H1 (cell line): ENCODE measurements at regions not wholly inside any gene's neighbourhood (a gene's known extent, or its start where the extent isn't known, plus 50 kb on each side); places are given as distances from the start of the nearest gene placed in this dataset.

Experiments used
- CTCF ChIA-PET: fragments of 300-600 bp; sonication (Branson Sonifier 250); formaldehyde crosslinking; loops from one replicate; lab custom pipeline; 2021; ENCODE audit not compliant: partially characterized antibody; lab: Charles Lee
- POLR2A ChIA-PET: fragments of 300-600 bp; sonication (Branson Sonifier 250); formaldehyde crosslinking; loops from one replicate; lab custom pipeline; 2021; ENCODE audit warnings: inconsistent platforms; ENCODE audit not compliant: partially characterized antibody; lab: Charles Lee
- DNase-seq, 2 experiments: peaks; one replicate each; pipeline versions ENCODE4 v3.0.0 to v3.0.0-alpha.2; 2010 to 2022; ENCODE audit warnings: low spot score in 2 of 2, low read depth in 1 of 2, mixed read lengths in 1 of 2
- FAIRE-seq: peaks from 2 replicates; lab custom pipeline; 2011; peaks lifted over from hg19 to GRCh38; lab: Jason Lieb, UNC
- H2AFZ ChIP-seq: 2 replicates; pipeline ENCODE4 v1.8.1; 2012; ENCODE audit warnings: low read length, inconsistent platforms
- H2AK5ac ChIP-seq: 2 replicates; pipeline ENCODE4 v1.6.1; 2013; ENCODE audit warnings: low read depth, low read length
- H2BK120ac ChIP-seq: replicated peaks from 2 replicates; pipeline ENCODE3; 2013; ENCODE audit warnings: low read depth, low read length, inconsistent platforms
- H2BK12ac ChIP-seq: 2 replicates; pipeline ENCODE4 v1.6.1; 2013; ENCODE audit warnings: low read depth, low read length
- H2BK15ac ChIP-seq: 2 replicates; pipeline ENCODE4 v1.6.1; 2013; ENCODE audit warnings: low read length
- H2BK20ac ChIP-seq: 2 replicates; pipeline ENCODE4 v1.6.1; 2013; ENCODE audit warnings: low read length
- H2BK5ac ChIP-seq: 2 replicates; pipeline ENCODE4 v1.6.1; 2013; ENCODE audit warnings: low read depth, low read length
- H3K14ac ChIP-seq: 2 replicates; pipeline ENCODE4 v1.6.1; 2013; ENCODE audit warnings: inconsistent platforms; ENCODE audit not compliant: insufficient read length
- H3K18ac ChIP-seq: 2 replicates; pipeline ENCODE4 v1.6.1; 2013; ENCODE audit warnings: low read length; ENCODE audit errors: extremely low read depth
- H3K23ac ChIP-seq: 2 replicates; pipeline ENCODE4 v1.6.1; 2013; ENCODE audit warnings: inconsistent platforms; ENCODE audit not compliant: insufficient read length
- H3K23me2 ChIP-seq: 2 replicates; pipeline ENCODE4 v1.6.1; 2013; ENCODE audit warnings: low read depth, low read length
- H3K27ac ChIP-seq: 2 replicates; pipeline ENCODE4 v1.6.1; 2011; ENCODE audit warnings: low read depth, low read length, inconsistent platforms
- H3K27me3 ChIP-seq, 4 experiments: replicated peaks in 1 of 4; 1 replicate in 1 of 4; 2 replicates in 3 of 4; pipeline versions ENCODE4 v1.6.1 to v1.8.1; 2011 to 2013; ENCODE audit warnings: low read length in 3 of 4, mild to moderate bottlenecking in 3 of 4, inconsistent platforms in 2 of 4, mixed read lengths in 2 of 4, moderate library complexity in 1 of 4; ENCODE audit not compliant: control insufficient read depth in 3 of 4, insufficient read depth in 3 of 4; ENCODE audit errors: extremely low read depth in 1 of 4
- H3K36me3 ChIP-seq, 4 experiments: 2 replicates each; pipeline versions ENCODE4 v1.6.1 to v1.8.1; 2011 to 2013; ENCODE audit warnings: mild to moderate bottlenecking in 4 of 4, low read length in 3 of 4, moderate library complexity in 2 of 4, control low read depth in 1 of 4, inconsistent platforms in 1 of 4; ENCODE audit not compliant: insufficient read depth in 4 of 4, control insufficient read depth in 2 of 4
- H3K4ac ChIP-seq: replicated peaks from 2 replicates; pipeline ENCODE3; 2013; ENCODE audit warnings: low read length, low read depth, mixed read lengths, inconsistent platforms; ENCODE audit not compliant: insufficient read length
- H3K4me1 ChIP-seq, 4 experiments: replicated peaks in 1 of 4; 1 replicate in 1 of 4; 2 replicates in 3 of 4; pipeline versions ENCODE4 v1.6.1 to v1.8.1; 2011 to 2013; ENCODE audit warnings: low read length in 3 of 4, inconsistent platforms in 2 of 4, mixed read lengths in 1 of 4; ENCODE audit not compliant: insufficient read depth in 4 of 4, control insufficient read depth in 3 of 4
- H3K4me2 ChIP-seq, 2 experiments: 2 replicates each; pipeline versions ENCODE4 v1.6.1 to v1.8.1; 2011 to 2013; ENCODE audit warnings: low read depth in 2 of 2, low read length in 2 of 2, control low read depth in 1 of 2, inconsistent platforms in 1 of 2, mild to moderate bottlenecking in 1 of 2; ENCODE audit not compliant: insufficient read depth in 1 of 2
- H3K4me3 ChIP-seq, 4 experiments: fragments of 200-600, 300-600 bp in 1 of 4; sonication (generic), shearing (Covaris generic), sonication (Bioruptor Twin) in 1 of 4; 2 replicates each; pipeline versions ENCODE4 v1.5.1 to v1.8.1; 2011 to 2016; ENCODE audit warnings: low read length in 4 of 4, low read depth in 3 of 4, control low read depth in 2 of 4, inconsistent platforms in 2 of 4, mild to moderate bottlenecking in 2 of 4, mixed read lengths in 1 of 4, moderate library complexity in 1 of 4; ENCODE audit not compliant: insufficient read depth in 2 of 4; ENCODE audit errors: extremely low read depth in 1 of 4
- H3K56ac ChIP-seq: replicated peaks from 2 replicates; pipeline ENCODE3; 2013; ENCODE audit warnings: low read depth, mild to moderate bottlenecking, mixed read lengths, low read length, inconsistent platforms; ENCODE audit not compliant: insufficient read length
- H3K79me1 ChIP-seq: 2 replicates; pipeline ENCODE4 v1.6.1; 2013; ENCODE audit warnings: low read depth, low read length, control low read depth
- H3K79me2 ChIP-seq, 2 experiments: 2 replicates each; pipeline versions ENCODE4 v1.6.1 to v1.8.1; 2012 to 2013; ENCODE audit warnings: low read length in 2 of 2, mild to moderate bottlenecking in 2 of 2, inconsistent platforms in 1 of 2; ENCODE audit not compliant: insufficient read depth in 2 of 2, control insufficient read depth in 1 of 2
- H3K9ac ChIP-seq, 4 experiments: replicated peaks in 1 of 4; 1 replicate in 1 of 4; 2 replicates in 3 of 4; pipeline versions ENCODE4 v1.6.1 to v1.8.1; 2011 to 2013; ENCODE audit warnings: low read depth in 3 of 4, low read length in 3 of 4, control low read depth in 2 of 4, mild to moderate bottlenecking in 2 of 4, moderate library complexity in 2 of 4, inconsistent platforms in 1 of 4; ENCODE audit errors: extremely low read depth in 1 of 4
- H3K9me3 ChIP-seq, 2 experiments: 2 replicates each; pipeline versions ENCODE4 v1.6.1 to v1.8.1; 2012 to 2013; ENCODE audit warnings: mild to moderate bottlenecking in 2 of 2, moderate library complexity in 2 of 2, control low read depth in 1 of 2, inconsistent platforms in 1 of 2, low read depth in 1 of 2, low read length in 1 of 2, mixed read lengths in 1 of 2; ENCODE audit not compliant: insufficient read depth in 2 of 2
- H4K20me1 ChIP-seq, 2 experiments: replicated peaks in 1 of 2; 2 replicates each; pipeline versions ENCODE3 to v1.8.1; 2011 to 2013; ENCODE audit warnings: inconsistent platforms in 2 of 2, low read length in 2 of 2, mild to moderate bottlenecking in 1 of 2; ENCODE audit not compliant: insufficient read depth in 2 of 2, control insufficient read depth in 1 of 2
- H4K5ac ChIP-seq: 2 replicates; pipeline ENCODE4 v1.6.1; 2013; ENCODE audit warnings: low read length, low read depth, mixed read lengths, inconsistent platforms; ENCODE audit not compliant: insufficient read length
- H4K8ac ChIP-seq: 2 replicates; pipeline ENCODE4 v1.8.0; 2013; ENCODE audit warnings: mild to moderate bottlenecking, moderate library complexity, low read length, inconsistent platforms; ENCODE audit not compliant: insufficient read depth; ENCODE audit errors: extremely low read depth
- H4K91ac ChIP-seq: replicated peaks from 2 replicates; pipeline ENCODE3; 2013; ENCODE audit warnings: low read length, mixed read lengths, inconsistent platforms; ENCODE audit not compliant: insufficient read length
- EP300 ChIP-seq, 2 experiments: IDR thresholded peaks; 1 replicate in 1 of 2; 2 replicates in 1 of 2; pipeline ENCODE4 v1.6.1; 2011 to 2012; ENCODE audit warnings: low read depth in 2 of 2, low read length in 2 of 2, mild to moderate bottlenecking in 2 of 2, borderline replicate concordance in 1 of 2, inconsistent platforms in 1 of 2, moderate library complexity in 1 of 2
- WGBS, 2 experiments: shearing (Covaris generic) in 1 of 2; methylation state at CpG; one replicate each; pipeline versions ENCODE4 v1.1.6 to v1.1.7; 2013 to 2015; ENCODE audit warnings: low lambda C conversion rate in 2 of 2, mixed read lengths in 2 of 2, inconsistent platforms in 1 of 2, low coverage in 1 of 2, missing lambda C conversion rate in 1 of 2; ENCODE audit not compliant: insufficient replicate concordance in 2 of 2, insufficient coverage in 1 of 2, insufficient read length in 1 of 2; ENCODE audit errors: extremely low coverage in 1 of 2, missing lambda C conversion rate in 1 of 2; 5-methylcytosine and 5-hydroxymethylcytosine counted together
- TF ChIP-seq, protein P1 (sequence below): IDR thresholded peaks from 2 replicates; pipeline ENCODE4 v1.6.1; 2011; ENCODE audit warnings: low read length, improper control_type of control experiment

DNA sequence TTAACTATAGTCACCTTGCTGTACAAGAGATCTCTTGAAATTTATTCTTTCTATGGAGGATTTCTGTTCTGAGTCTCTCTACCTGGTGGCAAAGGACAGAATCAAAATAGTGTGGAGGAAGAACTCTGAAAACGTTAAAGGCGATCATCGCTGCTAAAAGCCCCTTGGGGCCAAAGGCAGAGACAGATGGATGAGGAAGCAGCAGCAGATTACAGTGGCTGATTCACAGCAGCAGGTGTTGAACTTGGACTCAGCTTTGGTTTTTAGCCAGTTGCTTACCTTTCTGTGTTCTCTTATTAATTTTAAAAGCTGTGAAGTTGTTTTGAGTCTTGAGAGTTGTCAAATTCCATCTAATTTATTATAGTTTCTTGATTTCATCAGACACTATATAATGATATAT, 956.1 kb upstream of the GOT2 start:
- Histone ChIP-seq H3K4me2 (no peak overlapping the region), H3K23me2 (no peaks in the 10 kb centered on the region), H2AK5ac (no peak overlapping the region), H3K23ac (no peak overlapping the region), H4K91ac (no peak overlapping the region), H2BK5ac (no peak overlapping the region), H2AFZ (no peak overlapping the region), H2BK12ac (no peak overlapping the region), H3K4ac (no peak overlapping the region), H3K79me2 (no peaks in the 10 kb centered on the region), H3K9ac (no peak overlapping the region), H3K27ac (no peak overlapping the region), H4K8ac (no peak overlapping the region), H3K9me3 (peaks cover 14 to 20% of the 10 kb centered on the region in 2 experiments), H4K5ac (no peak overlapping the region), H3K4me1 (peaks cover 3 to 8% (median 6%) of the 10 kb centered on the region in 4 experiments; a peak in 4 of 7 replicates), H3K79me1 (no peaks in the 10 kb centered on the region), H4K20me1 (no peaks in the 10 kb centered on the region), H2BK20ac (no peak overlapping the region), H3K36me3 (peaks cover 0 to 6% (median 1%) of the 10 kb centered on the region in 4 experiments; a peak in 2 of 8 replicates), H3K56ac (no peak overlapping the region), H2BK15ac (no peak overlapping the region), H3K4me3 (no peak overlapping the region), H3K14ac (no peak overlapping the region), H3K18ac (no peak overlapping the region), H2BK120ac (no peak overlapping the region), H3K27me3 (no peaks in the 10 kb centered on the region)
- no peak for FAIRE-seq
- ChIA-PET CTCF (no interaction called here), POLR2A (no interaction called here)
- DNase-seq: no peak
- WGBS, 2 experiments: 93% methylated on average over 3 of the region's 3 CpGs; no CpG with 5 or more reads in 1 of the 2 experiments
- TF ChIP-seq, protein P1, sequence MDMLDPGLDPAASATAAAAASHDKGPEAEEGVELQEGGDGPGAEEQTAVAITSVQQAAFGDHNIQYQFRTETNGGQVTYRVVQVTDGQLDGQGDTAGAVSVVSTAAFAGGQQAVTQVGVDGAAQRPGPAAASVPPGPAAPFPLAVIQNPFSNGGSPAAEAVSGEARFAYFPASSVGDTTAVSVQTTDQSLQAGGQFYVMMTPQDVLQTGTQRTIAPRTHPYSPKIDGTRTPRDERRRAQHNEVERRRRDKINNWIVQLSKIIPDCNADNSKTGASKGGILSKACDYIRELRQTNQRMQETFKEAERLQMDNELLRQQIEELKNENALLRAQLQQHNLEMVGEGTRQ: no peak
- no peak for TF ChIP-seq EP300 (IDR thresholded peaks at IDR 0.05; ENCODE audit: borderline replicate concordance in 1 of 2, low read depth in 2 of 2, low read length in 2 of 2)
